GM23248 (cell line): ENCODE measurements at regions not wholly inside any gene's neighbourhood (a gene's known extent, or its start where the extent isn't known, plus 50 kb on each side); places are given as distances from the start of the nearest gene placed in this dataset.
"Not testable (repeated sequence)": the region's sequence is repeated elsewhere in the genome, so short reads cannot be mapped to it uniquely, and the experiment has no call there.

Experiments used
- EZH2 ChIP-seq: fragments of 200-600 bp; sonication (generic); IDR thresholded peaks from 2 replicates; pipeline ENCODE4 v1.6.1; 2018; ENCODE audit warnings: antibody characterized with exemption, mild to moderate bottlenecking; ENCODE audit not compliant: insufficient read depth, poor library complexity, severe bottlenecking
- EZH2phosphoT487 ChIP-seq: fragments of 200-600 bp; sonication (generic); IDR thresholded peaks from 2 replicates; pipeline ENCODE4 v1.6.1; 2018; ENCODE audit warnings: antibody characterized with exemption, moderate library complexity, mild to moderate bottlenecking, low read depth; ENCODE audit not compliant: insufficient read depth

DNA sequence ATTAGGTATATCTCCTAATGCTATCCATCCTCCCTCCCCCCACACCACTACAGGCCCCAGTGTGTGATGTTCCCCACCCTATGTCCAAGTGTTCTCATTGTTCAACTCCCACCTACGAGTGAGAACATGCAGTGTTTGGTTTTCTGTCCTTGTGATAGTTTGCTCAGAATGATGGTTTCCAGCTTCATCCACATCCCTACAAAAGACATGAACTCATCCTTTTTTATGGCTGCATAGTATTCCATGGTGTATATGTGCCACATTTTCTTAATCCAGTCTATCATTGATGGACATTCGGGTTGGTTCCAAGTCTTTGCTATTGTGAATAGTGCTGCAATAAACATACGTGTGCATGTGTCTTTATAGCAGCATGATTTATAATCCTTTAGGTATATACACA lies 53.8 kb upstream of the HIVEP2 start:
- TF ChIP-seq EZH2, EZH2phosphoT487: not testable (repeated sequence)
